ENCODE measurements at regions not wholly inside any gene's neighbourhood (a gene's known extent, or its start where the extent isn't known, plus 50 kb on each side); places are given as distances from the start of the nearest gene placed in this dataset.
A peak's percentile ranks its signal among the peaks of the same experiment; 100 is the strongest.
"Not testable (repeated sequence)": the region's sequence is repeated elsewhere in the genome, so short reads cannot be mapped to it uniquely, and the experiment has no call there.

- Histone ChIP-seq H3K9ac (ENCODE audit: low read depth, low read length) (no peak overlapping the region), H3K36me3 (ENCODE audit: insufficient read depth, low read length) (no peaks in the 10 kb centered on the region), H3K9me3 (replicated peaks; ENCODE audit: low read length) (no peaks in the 10 kb centered on the region), H3K27me3 (ENCODE audit: control insufficient read depth, insufficient read depth, low read length) (no peaks in the 10 kb centered on the region), H3K4me2 (ENCODE audit: low read length) (no peak overlapping the region), H3K4me3 (ENCODE audit: low read length) (no peak overlapping the region), H3K4me1 (ENCODE audit: control insufficient read depth, insufficient read depth, low read length) (peaks cover 4% of the 10 kb centered on the region)
These were observed 416.7 kb downstream of the ARL4A start for GRCh38 chr7:13104128-13104527.

GRCh38 chr7:13105209-13105608 is 417.8 kb downstream of the ARL4A start:
- H3K4me3 ChIP-seq (ENCODE audit: low read length) = no peak overlapping the region
- H3K4me1 ChIP-seq (ENCODE audit: control insufficient read depth, insufficient read depth, low read length) = no peaks in the 10 kb centered on the region
- no peak overlapping the region for H3K4me2 ChIP-seq (ENCODE audit: low read length)
- no peaks in the 10 kb centered on the region for H3K27me3 ChIP-seq (ENCODE audit: control insufficient read depth, insufficient read depth, low read length)
- no peak overlapping the region for H3K9ac ChIP-seq (ENCODE audit: low read depth, low read length)
- no peaks in the 10 kb centered on the region for H3K9me3 ChIP-seq (replicated peaks; ENCODE audit: low read length)
- H3K36me3 ChIP-seq (ENCODE audit: insufficient read depth, low read length) = no peaks in the 10 kb centered on the region

GRCh38 chr7:13106513-13106912 is 419.1 kb downstream of the ARL4A start:
- H3K4me2 ChIP-seq (ENCODE audit: low read length) = no peak overlapping the region
- no peaks in the 10 kb centered on the region for H3K4me1 ChIP-seq (ENCODE audit: control insufficient read depth, insufficient read depth, low read length)
- no peaks in the 10 kb centered on the region for H3K9me3 ChIP-seq (replicated peaks; ENCODE audit: low read length)
- H3K9ac ChIP-seq (ENCODE audit: low read depth, low read length) = no peak overlapping the region
- H3K36me3 ChIP-seq (ENCODE audit: insufficient read depth, low read length) = no peaks in the 10 kb centered on the region
- no peaks in the 10 kb centered on the region for H3K27me3 ChIP-seq (ENCODE audit: control insufficient read depth, insufficient read depth, low read length)
- H3K4me3 ChIP-seq (ENCODE audit: low read length) = no peak overlapping the region

GRCh38 chr7:13107291-13107690 is 419.9 kb downstream of the ARL4A start:
- no peaks in the 10 kb centered on the region for H3K4me1 ChIP-seq (ENCODE audit: control insufficient read depth, insufficient read depth, low read length)
- no peaks in the 10 kb centered on the region for H3K9me3 ChIP-seq (replicated peaks; ENCODE audit: low read length)
- H3K27me3 ChIP-seq (ENCODE audit: control insufficient read depth, insufficient read depth, low read length) = no peaks in the 10 kb centered on the region
- no peak overlapping the region for H3K4me2 ChIP-seq (ENCODE audit: low read length)
- no peaks in the 10 kb centered on the region for H3K36me3 ChIP-seq (ENCODE audit: insufficient read depth, low read length)
- H3K4me3 ChIP-seq (ENCODE audit: low read length) = no peak overlapping the region
- H3K9ac ChIP-seq (ENCODE audit: low read depth, low read length) = no peak overlapping the region

- H3K9me3 ChIP-seq (replicated peaks; ENCODE audit: low read length) = no peaks in the 10 kb centered on the region
- H3K36me3 ChIP-seq (ENCODE audit: insufficient read depth, low read length) = no peaks in the 10 kb centered on the region
- H3K4me3 ChIP-seq (ENCODE audit: low read length) = no peak overlapping the region
- H3K4me2 ChIP-seq (ENCODE audit: low read length) = no peak overlapping the region
- no peak overlapping the region for H3K9ac ChIP-seq (ENCODE audit: low read depth, low read length)
- no peaks in the 10 kb centered on the region for H3K27me3 ChIP-seq (ENCODE audit: control insufficient read depth, insufficient read depth, low read length)
- no peaks in the 10 kb centered on the region for H3K4me1 ChIP-seq (ENCODE audit: control insufficient read depth, insufficient read depth, low read length)
These were observed 420.6 kb downstream of the ARL4A start for GRCh38 chr7:13108061-13108460.

GRCh38 chr7:13109201-13109600 is 421.8 kb downstream of the ARL4A start:
- Histone ChIP-seq H3K4me3 (ENCODE audit: low read length) (no peak overlapping the region), H3K4me1 (ENCODE audit: control insufficient read depth, insufficient read depth, low read length) (no peaks in the 10 kb centered on the region), H3K9me3 (replicated peaks; ENCODE audit: low read length) (no peaks in the 10 kb centered on the region), H3K27me3 (ENCODE audit: control insufficient read depth, insufficient read depth, low read length) (no peaks in the 10 kb centered on the region), H3K36me3 (ENCODE audit: insufficient read depth, low read length) (no peaks in the 10 kb centered on the region), H3K4me2 (ENCODE audit: low read length) (no peak overlapping the region), H3K9ac (ENCODE audit: low read depth, low read length) (no peak overlapping the region)

GRCh38 chr7:13110107-13110506 is 422.7 kb downstream of the ARL4A start:
- no peaks in the 10 kb centered on the region for H3K9me3 ChIP-seq (replicated peaks; ENCODE audit: low read length)
- no peaks in the 10 kb centered on the region for H3K36me3 ChIP-seq (ENCODE audit: insufficient read depth, low read length)
- no peak overlapping the region for H3K4me2 ChIP-seq (ENCODE audit: low read length)
- no peak overlapping the region for H3K9ac ChIP-seq (ENCODE audit: low read depth, low read length)
- H3K4me3 ChIP-seq (ENCODE audit: low read length) = no peak overlapping the region
- peaks cover 2% of the 10 kb centered on the region for H3K4me1 ChIP-seq (ENCODE audit: control insufficient read depth, insufficient read depth, low read length)
- no peaks in the 10 kb centered on the region for H3K27me3 ChIP-seq (ENCODE audit: control insufficient read depth, insufficient read depth, low read length)

GRCh38 chr7:13111230-13111629 is 423.8 kb downstream of the ARL4A start:
- Histone ChIP-seq H3K27me3 (ENCODE audit: control insufficient read depth, insufficient read depth, low read length) (no peaks in the 10 kb centered on the region), H3K4me1 (ENCODE audit: control insufficient read depth, insufficient read depth, low read length) (peaks cover 13% of the 10 kb centered on the region), H3K4me3 (ENCODE audit: low read length) (no peak overlapping the region), H3K9ac (ENCODE audit: low read depth, low read length) (no peak overlapping the region), H3K9me3 (replicated peaks; ENCODE audit: low read length) (no peaks in the 10 kb centered on the region), H3K4me2 (ENCODE audit: low read length) (no peak overlapping the region), H3K36me3 (ENCODE audit: insufficient read depth, low read length) (no peaks in the 10 kb centered on the region)

GRCh38 chr7:13114240-13114639 is 426.8 kb downstream of the ARL4A start:
- not testable (repeated sequence) for H3K36me3 ChIP-seq (ENCODE audit: insufficient read depth, low read length); H3K9ac ChIP-seq (ENCODE audit: low read depth, low read length)
- H3K4me1 ChIP-seq (ENCODE audit: control insufficient read depth, insufficient read depth, low read length) = peaks cover 13% of the 10 kb centered on the region

GRCh38 chr7:13115157-13115772 is 427.8 kb downstream of the ARL4A start:
- H3K9me3 ChIP-seq (replicated peaks; ENCODE audit: low read length) = no peaks in the 10 kb centered on the region
- H3K4me1 ChIP-seq (ENCODE audit: control insufficient read depth, insufficient read depth, low read length) = peaks cover 13% of the 10 kb centered on the region
- H3K36me3 ChIP-seq (ENCODE audit: insufficient read depth, low read length) = no peaks in the 10 kb centered on the region
- H3K9ac ChIP-seq (ENCODE audit: low read depth, low read length) = no peak overlapping the region
- H3K4me3 ChIP-seq (ENCODE audit: low read length) = no peak overlapping the region
- H3K27me3 ChIP-seq (ENCODE audit: control insufficient read depth, insufficient read depth, low read length) = no peaks in the 10 kb centered on the region
- peak overlapping the region; percentile 10 for H3K4me2 ChIP-seq (ENCODE audit: low read length)

More at GRCh38 chr7:13114240-13114639, 426.8 kb downstream of the ARL4A start:
- H3K4me2 ChIP-seq (ENCODE audit: low read length); H3K4me3 ChIP-seq (ENCODE audit: low read length); H3K27me3 ChIP-seq (ENCODE audit: control insufficient read depth, insufficient read depth, low read length); H3K9me3 ChIP-seq (replicated peaks; ENCODE audit: low read length): not testable (repeated sequence)

- no peak overlapping the region for H3K4me3 ChIP-seq (ENCODE audit: low read length)
- H3K9me3 ChIP-seq (replicated peaks; ENCODE audit: low read length) = no peaks in the 10 kb centered on the region
- H3K4me2 ChIP-seq (ENCODE audit: low read length) = no peak overlapping the region
- no peaks in the 10 kb centered on the region for H3K36me3 ChIP-seq (ENCODE audit: insufficient read depth, low read length)
- H3K9ac ChIP-seq (ENCODE audit: low read depth, low read length) = no peak overlapping the region
- no peaks in the 10 kb centered on the region for H3K27me3 ChIP-seq (ENCODE audit: control insufficient read depth, insufficient read depth, low read length)
- H3K4me1 ChIP-seq (ENCODE audit: control insufficient read depth, insufficient read depth, low read length) = peaks cover 13% of the 10 kb centered on the region
These were observed 428.4 kb downstream of the ARL4A start for GRCh38 chr7:13115855-13116254.

- Histone ChIP-seq H3K9ac (ENCODE audit: low read depth, low read length) (no peak overlapping the region), H3K9me3 (replicated peaks; ENCODE audit: low read length) (no peaks in the 10 kb centered on the region), H3K36me3 (ENCODE audit: insufficient read depth, low read length) (no peaks in the 10 kb centered on the region), H3K4me2 (ENCODE audit: low read length) (no peak overlapping the region), H3K27me3 (ENCODE audit: control insufficient read depth, insufficient read depth, low read length) (no peaks in the 10 kb centered on the region), H3K4me3 (ENCODE audit: low read length) (no peak overlapping the region), H3K4me1 (ENCODE audit: control insufficient read depth, insufficient read depth, low read length) (peaks cover 13% of the 10 kb centered on the region)
These were observed 429.7 kb downstream of the ARL4A start for GRCh38 chr7:13117103-13117502.
